NCI-H1436 treated with DMSO at 0.1 percent for 48 hours (cell line): ENCODE measurements at regions not wholly inside any gene's neighbourhood (a gene's known extent, or its start where the extent isn't known, plus 50 kb on each side); places are given as distances from the start of the nearest gene placed in this dataset.
"Not testable (repeated sequence)": the region's sequence is repeated elsewhere in the genome, so short reads cannot be mapped to it uniquely, and the experiment has no call there.

Source experiments
- DNase-seq: peaks from one replicate; lab custom pipeline; 2025; lab: John Stamatoyannopoulos, UW

- no peak for DNase-seq
Observed at GRCh38 chr16:73949574-73950320, 346.9 kb upstream of the PSMD7 start.

GRCh38 chr16:73945631-73946030 is 351.0 kb upstream of the PSMD7 start:
- DNase-seq = no peak

- DNase-seq = not testable (repeated sequence)
Observed at GRCh38 chr16:73943184-73943583, 353.4 kb upstream of the PSMD7 start.

GRCh38 chr16:73940786-73941185 is 355.8 kb upstream of the PSMD7 start:
- not testable (repeated sequence) for DNase-seq

GRCh38 chr16:73923951-73924350 is 372.7 kb upstream of the PSMD7 start:
- DNase-seq = no peak

- no peak for DNase-seq
Observed at GRCh38 chr16:73921295-73921694, 375.3 kb upstream of the PSMD7 start.

GRCh38 chr16:73916829-73917594 is 379.6 kb upstream of the PSMD7 start:
- DNase-seq = no peak

GRCh38 chr16:73915935-73916334 is 380.7 kb upstream of the PSMD7 start:
- DNase-seq = no peak

- no peak for DNase-seq
Observed at GRCh38 chr16:73915140-73915539, 381.5 kb upstream of the PSMD7 start.

- DNase-seq = no peak
Observed at GRCh38 chr16:73912850-73913249, 383.8 kb upstream of the PSMD7 start.

GRCh38 chr16:73912281-73912680 is 384.3 kb upstream of the PSMD7 start:
- DNase-seq = no peak

GRCh38 chr16:73909529-73910035 is 387.0 kb upstream of the PSMD7 start:
- no peak for DNase-seq

- DNase-seq = no peak
Observed at GRCh38 chr16:73891129-73891542, 405.5 kb upstream of the PSMD7 start.

- no peak for DNase-seq
Observed at GRCh38 chr16:73890186-73891128, 406.2 kb upstream of the PSMD7 start.

- DNase-seq = no peak
Observed at GRCh38 chr16:73888840-73889490, 407.6 kb upstream of the PSMD7 start.

- DNase-seq = no peak
Observed at GRCh38 chr16:73887911-73888310, 408.7 kb upstream of the PSMD7 start.

GRCh38 chr16:73886426-73886825 is 410.2 kb upstream of the PSMD7 start:
- DNase-seq = no peak

- DNase-seq = no peak
Observed at GRCh38 chr16:73885319-73885718, 411.3 kb upstream of the PSMD7 start.

GRCh38 chr16:73883841-73884240 is 412.8 kb upstream of the PSMD7 start:
- DNase-seq = no peak

- no peak for DNase-seq
Observed at GRCh38 chr16:73883126-73883525, 413.5 kb upstream of the PSMD7 start.

- no peak for DNase-seq
Observed at GRCh38 chr16:73882651-73883050, 414.0 kb upstream of the PSMD7 start.

GRCh38 chr16:73882033-73882432 is 414.6 kb upstream of the PSMD7 start:
- DNase-seq = no peak
